Kidney epithelial cell (primary cell): ENCODE measurements at regions not wholly inside any gene's neighbourhood (a gene's known extent, or its start where the extent isn't known, plus 50 kb on each side); places are given as distances from the start of the nearest gene placed in this dataset.

ENCODE experiments used
- DNase-seq: peaks from one replicate; pipeline ENCODE4 v3.0.0-alpha.2; 2010; ENCODE audit warnings: low read depth
- H3K27me3 ChIP-seq: 2 replicates; pipeline ENCODE4 v1.6.0; 2011; ENCODE audit warnings: low read length; ENCODE audit not compliant: control insufficient read depth, insufficient read depth
- H3K36me3 ChIP-seq: 2 replicates; pipeline ENCODE4 v1.5.1; 2011; ENCODE audit warnings: low read length; ENCODE audit not compliant: control insufficient read depth, insufficient read depth
- H3K4me3 ChIP-seq: 2 replicates; pipeline ENCODE4 v1.5.1; 2011; ENCODE audit warnings: low read depth, mild to moderate bottlenecking, control low read depth, low read length
- TF ChIP-seq, protein P1 (sequence below): IDR thresholded peaks from 2 replicates; pipeline ENCODE4 v1.5.1; 2011; ENCODE audit warnings: mild to moderate bottlenecking, moderate library complexity, low read length, control low read depth, inconsistent platforms; ENCODE audit not compliant: insufficient read depth, poor library complexity, severe bottlenecking

DNA sequence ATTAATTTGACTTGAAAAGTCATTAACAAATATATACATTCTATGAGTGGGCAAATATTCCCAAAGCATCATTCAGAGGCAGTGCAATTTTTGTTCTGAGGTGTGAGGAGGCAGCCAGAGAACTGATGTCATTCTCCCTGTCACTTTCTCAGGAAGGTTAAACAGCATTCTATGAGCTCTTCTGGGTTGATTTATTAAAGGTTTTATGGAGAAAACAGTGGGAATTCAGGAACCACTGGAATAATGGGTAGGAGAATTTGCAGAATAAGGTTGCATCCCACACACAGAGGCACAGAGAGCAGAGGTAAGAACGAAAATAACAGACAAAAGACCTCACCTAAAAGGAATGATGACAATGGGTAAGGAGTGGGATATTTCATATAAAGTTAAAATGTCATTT lies 860.6 kb downstream of the TFAP2A start:
- Histone ChIP-seq H3K27me3 (no peaks in the 10 kb centered on the region), H3K36me3 (no peaks in the 10 kb centered on the region), H3K4me3 (no peak overlapping the region)
- no peak for DNase-seq
- TF ChIP-seq, protein P1, sequence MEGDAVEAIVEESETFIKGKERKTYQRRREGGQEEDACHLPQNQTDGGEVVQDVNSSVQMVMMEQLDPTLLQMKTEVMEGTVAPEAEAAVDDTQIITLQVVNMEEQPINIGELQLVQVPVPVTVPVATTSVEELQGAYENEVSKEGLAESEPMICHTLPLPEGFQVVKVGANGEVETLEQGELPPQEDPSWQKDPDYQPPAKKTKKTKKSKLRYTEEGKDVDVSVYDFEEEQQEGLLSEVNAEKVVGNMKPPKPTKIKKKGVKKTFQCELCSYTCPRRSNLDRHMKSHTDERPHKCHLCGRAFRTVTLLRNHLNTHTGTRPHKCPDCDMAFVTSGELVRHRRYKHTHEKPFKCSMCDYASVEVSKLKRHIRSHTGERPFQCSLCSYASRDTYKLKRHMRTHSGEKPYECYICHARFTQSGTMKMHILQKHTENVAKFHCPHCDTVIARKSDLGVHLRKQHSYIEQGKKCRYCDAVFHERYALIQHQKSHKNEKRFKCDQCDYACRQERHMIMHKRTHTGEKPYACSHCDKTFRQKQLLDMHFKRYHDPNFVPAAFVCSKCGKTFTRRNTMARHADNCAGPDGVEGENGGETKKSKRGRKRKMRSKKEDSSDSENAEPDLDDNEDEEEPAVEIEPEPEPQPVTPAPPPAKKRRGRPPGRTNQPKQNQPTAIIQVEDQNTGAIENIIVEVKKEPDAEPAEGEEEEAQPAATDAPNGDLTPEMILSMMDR: no peak

DNA sequence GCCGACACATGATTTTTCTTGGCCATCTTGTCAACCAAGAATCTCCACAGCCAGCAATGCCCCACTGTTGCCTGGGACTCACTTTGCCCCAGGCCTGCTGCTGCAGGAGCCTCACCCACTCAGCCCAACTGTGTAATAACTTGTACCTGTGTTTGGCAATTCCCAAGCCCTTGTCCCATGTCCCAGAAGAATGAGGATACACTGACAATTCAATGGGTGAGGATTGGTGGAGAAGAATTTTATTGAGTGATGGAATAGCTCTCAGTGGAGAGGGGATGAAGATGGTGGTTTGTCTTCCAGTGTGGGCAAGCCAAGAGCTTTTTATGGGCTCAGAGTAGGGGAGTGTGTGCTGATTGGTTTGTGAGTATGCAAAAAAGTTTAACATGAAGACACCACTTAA lies 861.9 kb downstream of the TFAP2A start:
- no peak for DNase-seq
- H3K4me3 ChIP-seq: no peak overlapping the region
- TF ChIP-seq, protein P1: no peak
- H3K36me3 ChIP-seq: no peaks in the 10 kb centered on the region
- no peaks in the 10 kb centered on the region for H3K27me3 ChIP-seq

DNA sequence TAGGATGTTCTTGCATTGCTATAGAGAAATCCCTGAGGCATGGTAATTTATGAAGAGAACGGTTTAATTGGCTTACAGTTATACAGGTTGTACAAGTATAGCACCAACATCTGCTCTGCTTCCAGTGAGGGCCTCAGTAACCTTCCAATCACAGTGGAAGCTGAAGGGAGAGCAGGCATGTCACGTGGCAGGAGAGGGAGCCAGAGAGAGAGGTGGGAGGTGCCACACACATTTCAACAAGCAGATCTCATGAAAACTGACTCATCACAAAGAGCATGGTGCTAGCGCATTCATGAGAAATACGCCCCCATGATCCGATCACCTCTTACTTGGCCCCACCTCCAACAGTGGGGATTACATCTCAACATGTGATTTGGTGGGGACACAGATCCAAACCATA lies 871.2 kb downstream of the TFAP2A start:
- no peaks in the 10 kb centered on the region for H3K27me3 ChIP-seq
- no peak for DNase-seq
- no peaks in the 10 kb centered on the region for H3K36me3 ChIP-seq
- TF ChIP-seq, protein P1: no peak
- H3K4me3 ChIP-seq: no peak overlapping the region

DNA sequence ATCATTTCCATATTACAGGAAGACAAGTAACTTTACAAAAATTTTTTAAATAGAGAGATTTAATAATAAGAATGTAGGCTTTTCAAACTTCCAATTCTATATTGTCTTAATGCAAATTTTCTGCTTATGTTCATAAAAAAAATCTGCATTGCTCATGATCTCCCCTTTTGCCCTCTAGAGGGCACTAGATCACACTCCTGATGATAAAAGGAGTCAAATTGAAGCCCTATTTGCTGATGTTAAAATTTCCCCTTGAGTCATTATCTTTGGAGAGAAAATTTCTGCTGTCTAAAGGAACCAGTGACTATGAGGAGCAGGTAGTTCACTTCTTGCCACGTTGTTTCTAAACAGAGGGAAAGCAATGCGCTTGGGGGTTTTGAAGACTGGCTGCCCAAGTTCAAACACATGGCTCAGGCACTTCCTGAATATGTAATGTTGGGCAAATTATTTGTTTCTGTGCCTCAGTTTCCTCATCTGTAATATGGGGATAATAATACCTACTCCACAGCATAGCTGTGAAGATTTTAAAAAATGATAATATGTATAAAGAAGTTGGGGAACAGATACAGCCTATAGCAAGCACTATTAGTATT lies 874.2 kb downstream of the TFAP2A start:
- DNase-seq: no peak
- TF ChIP-seq, protein P1: peak; percentile 67
- H3K27me3 ChIP-seq: no peaks in the 10 kb centered on the region
- no peak overlapping the region for H3K4me3 ChIP-seq
- no peaks in the 10 kb centered on the region for H3K36me3 ChIP-seq

DNA sequence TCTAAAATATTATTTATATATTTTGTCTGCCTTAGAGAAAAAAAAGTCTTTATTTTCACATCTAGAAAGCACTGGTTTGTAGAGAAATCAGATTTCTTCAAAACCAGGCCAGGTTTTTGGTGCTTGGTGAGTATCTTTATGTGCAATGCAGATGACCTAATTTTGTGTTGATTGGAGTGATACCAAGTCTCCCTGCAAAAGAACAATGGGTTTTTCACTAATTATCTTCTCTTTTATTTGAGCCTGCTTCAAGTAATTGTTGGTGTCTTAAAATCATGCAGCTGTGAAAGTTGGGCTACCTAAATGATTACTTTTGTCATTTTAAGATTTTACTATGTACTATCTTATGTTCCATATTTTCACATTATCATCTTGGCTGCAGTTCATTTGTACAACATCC lies 874.7 kb downstream of the TFAP2A start:
- TF ChIP-seq, protein P1: no peak
- Histone ChIP-seq H3K4me3 (no peak overlapping the region), H3K36me3 (no peaks in the 10 kb centered on the region), H3K27me3 (no peaks in the 10 kb centered on the region)
- no peak for DNase-seq

DNA sequence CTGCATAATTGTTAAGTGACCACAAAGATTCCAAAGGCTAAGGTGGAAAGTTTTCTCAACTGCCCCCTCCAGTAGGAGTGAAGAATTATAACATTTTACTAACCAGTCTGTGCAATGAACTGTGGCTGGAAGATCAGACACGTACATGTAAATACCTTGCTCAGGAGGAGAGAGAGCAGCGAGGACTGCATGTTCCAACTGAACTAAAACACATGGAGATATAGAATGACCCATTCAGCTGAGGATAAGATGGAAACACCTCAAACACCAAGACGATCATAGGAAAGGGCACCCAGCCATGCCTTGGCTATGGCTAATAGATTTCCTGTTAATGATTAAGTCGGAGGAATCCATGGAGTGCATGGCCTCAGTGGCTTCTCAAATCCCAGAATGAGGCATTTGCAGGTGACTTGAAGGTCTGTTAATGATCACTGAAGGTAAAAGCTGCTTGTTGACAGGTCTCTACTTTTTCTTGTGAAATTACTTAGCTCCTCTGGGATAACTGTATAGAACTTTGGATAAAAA lies 875.6 kb downstream of the TFAP2A start:
- DNase-seq: peak; percentile 96
- TF ChIP-seq, protein P1: no peak
- H3K36me3 ChIP-seq: no peaks in the 10 kb centered on the region
- H3K4me3 ChIP-seq: no peak overlapping the region
- no peaks in the 10 kb centered on the region for H3K27me3 ChIP-seq
